Uterus (tissue), 2 donors: ENCODE measurements at regions not wholly inside any gene's neighbourhood (a gene's known extent, or its start where the extent isn't known, plus 50 kb on each side); places are given as distances from the start of the nearest gene placed in this dataset.

ENCODE experiments used
- CTCF ChIP-seq, 4 experiments: fragments of 200-600 bp in 2 of 4; fragments of 450-650 bp in 2 of 4; sonication (generic) in 2 of 4; IDR thresholded peaks; one replicate each; pipeline ENCODE4 v1.5.1; 2016 to 2019; ENCODE audit warnings: antibody characterized with exemption in 4 of 4, mild to moderate bottlenecking in 2 of 4, moderate library complexity in 1 of 4
- POLR2A ChIP-seq, 2 donors: fragments of 450-650 bp; IDR thresholded peaks; one replicate each; pipeline ENCODE4 v1.6.1; 2016; ENCODE audit warnings: antibody characterized with exemption in 2 of 2, mild to moderate bottlenecking in 1 of 2, moderate library complexity in 1 of 2

DNA sequence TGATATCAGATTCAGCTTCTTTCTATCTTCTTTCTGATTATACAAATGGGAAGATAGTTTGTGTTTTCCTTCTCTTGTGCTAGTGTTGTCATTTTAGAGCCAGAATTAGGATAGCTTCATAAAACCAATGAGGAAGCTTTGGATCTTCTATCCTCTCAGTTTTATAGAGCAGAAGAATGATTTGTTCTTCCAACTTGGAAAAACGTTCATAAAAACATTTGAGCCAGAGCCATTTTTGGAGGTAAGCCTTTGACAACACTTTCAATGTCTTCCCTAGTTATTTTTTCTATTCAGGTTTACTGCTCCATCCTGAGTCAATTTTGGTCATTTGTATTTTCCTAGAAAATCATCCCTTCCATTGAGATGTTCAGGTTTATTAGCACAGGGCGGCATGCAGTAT is 91.2 kb upstream of the MYOCD start:
- TF ChIP-seq POLR2A (IDR thresholded peaks at IDR 0.05): no peak
- TF ChIP-seq CTCF (IDR thresholded peaks at IDR 0.05): no peak
